GM18511 (cell line): ENCODE measurements at regions not wholly inside any gene's neighbourhood (a gene's known extent, or its start where the extent isn't known, plus 50 kb on each side); places are given as distances from the start of the nearest gene placed in this dataset.

Experiments used
- ATAC-seq: cut with Tn5 transposase; IDR thresholded peaks from one replicate; pipeline ENCODE4 v1.9.1; 2021; ENCODE audit warnings: mild to moderate bottlenecking, moderate library complexity; ENCODE audit not compliant: unreplicated experiment

GRCh38 chr3:96705895-96706294 lies 108.5 kb upstream of the EPHA6 start:
- no peak for ATAC-seq

- no peak for ATAC-seq
Measured at GRCh38 chr3:96706509-96706908, 107.9 kb upstream of the EPHA6 start.

- no peak for ATAC-seq
Measured at GRCh38 chr3:96711816-96712215, 102.6 kb upstream of the EPHA6 start.

- no peak for ATAC-seq
Measured at GRCh38 chr3:96712792-96713191, 101.6 kb upstream of the EPHA6 start.

- no peak for ATAC-seq
Measured at GRCh38 chr3:96719921-96720320, 94.5 kb upstream of the EPHA6 start.

GRCh38 chr3:96731031-96731430 lies 83.4 kb upstream of the EPHA6 start:
- ATAC-seq: no peak

- ATAC-seq: no peak
Measured at GRCh38 chr3:96734273-96735009, 80.0 kb upstream of the EPHA6 start.

- no peak for ATAC-seq
Measured at GRCh38 chr3:96748139-96748538, 66.3 kb upstream of the EPHA6 start.

GRCh38 chr3:96750094-96750767 lies 64.2 kb upstream of the EPHA6 start:
- ATAC-seq: no peak

GRCh38 chr3:96753124-96753523 lies 61.3 kb upstream of the EPHA6 start:
- ATAC-seq: no peak

- no peak for ATAC-seq
Measured at GRCh38 chr3:96754128-96754527, 60.3 kb upstream of the EPHA6 start.

- ATAC-seq: no peak
Measured at GRCh38 chr3:96755519-96755918, 58.9 kb upstream of the EPHA6 start.

- no peak for ATAC-seq
Measured at GRCh38 chr3:96756516-96756915, 57.9 kb upstream of the EPHA6 start.

- ATAC-seq: no peak
Measured at GRCh38 chr3:96760956-96761355, 53.4 kb upstream of the EPHA6 start.
